ENCODE measurements at regions not wholly inside any gene's neighbourhood (a gene's known extent, or its start where the extent isn't known, plus 50 kb on each side); places are given as distances from the start of the nearest gene placed in this dataset.
"Not testable (repeated sequence)": the region's sequence is repeated elsewhere in the genome, so short reads cannot be mapped to it uniquely, and the experiment has no call there.

DNA sequence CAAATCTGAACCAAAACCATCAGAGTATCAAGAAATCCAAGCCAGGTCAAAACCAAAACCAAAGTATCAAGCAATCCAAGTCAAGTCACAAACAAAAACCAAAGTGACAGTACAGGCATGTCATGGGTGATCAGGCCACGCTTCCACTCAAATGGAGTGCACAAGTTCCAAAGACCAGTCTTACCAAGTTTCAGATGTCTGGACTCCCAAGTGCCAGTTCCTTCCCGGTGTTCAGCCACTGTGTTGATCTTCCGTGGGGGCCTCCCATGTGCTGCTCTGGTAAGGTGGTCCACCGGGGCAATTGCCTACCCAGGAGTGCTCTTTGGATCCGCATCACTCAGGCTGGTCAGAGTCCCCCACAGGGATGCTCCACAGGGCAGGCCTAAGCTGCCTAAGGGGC, 61.5 kb upstream of the PRMT8 start:
- TF ChIP-seq, protein P1, sequence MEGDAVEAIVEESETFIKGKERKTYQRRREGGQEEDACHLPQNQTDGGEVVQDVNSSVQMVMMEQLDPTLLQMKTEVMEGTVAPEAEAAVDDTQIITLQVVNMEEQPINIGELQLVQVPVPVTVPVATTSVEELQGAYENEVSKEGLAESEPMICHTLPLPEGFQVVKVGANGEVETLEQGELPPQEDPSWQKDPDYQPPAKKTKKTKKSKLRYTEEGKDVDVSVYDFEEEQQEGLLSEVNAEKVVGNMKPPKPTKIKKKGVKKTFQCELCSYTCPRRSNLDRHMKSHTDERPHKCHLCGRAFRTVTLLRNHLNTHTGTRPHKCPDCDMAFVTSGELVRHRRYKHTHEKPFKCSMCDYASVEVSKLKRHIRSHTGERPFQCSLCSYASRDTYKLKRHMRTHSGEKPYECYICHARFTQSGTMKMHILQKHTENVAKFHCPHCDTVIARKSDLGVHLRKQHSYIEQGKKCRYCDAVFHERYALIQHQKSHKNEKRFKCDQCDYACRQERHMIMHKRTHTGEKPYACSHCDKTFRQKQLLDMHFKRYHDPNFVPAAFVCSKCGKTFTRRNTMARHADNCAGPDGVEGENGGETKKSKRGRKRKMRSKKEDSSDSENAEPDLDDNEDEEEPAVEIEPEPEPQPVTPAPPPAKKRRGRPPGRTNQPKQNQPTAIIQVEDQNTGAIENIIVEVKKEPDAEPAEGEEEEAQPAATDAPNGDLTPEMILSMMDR (conservative IDR thresholded peaks at IDR 0.05; ENCODE audit: low read depth in 2 of 2), result not testable (repeated sequence)
- not testable (repeated sequence) for TF ChIP-seq POLR2AphosphoS5 (IDR thresholded peaks at IDR 0.05; ENCODE audit: low read depth); CREB1 (CRISPR knock-in tag; IDR thresholded peaks at IDR 0.05; ENCODE audit: low read depth); EZH2 (IDR thresholded peaks at IDR 0.05; ENCODE audit: low read depth, unreplicated experiment); ZNF114 (CRISPR knock-in tag; IDR thresholded peaks at IDR 0.05); NANOG (IDR thresholded peaks at IDR 0.05; ENCODE audit: borderline replicate concordance); STAT1 (IDR thresholded peaks at IDR 0.05; ENCODE audit: unreplicated experiment); ZNF331 (CRISPR knock-in tag; IDR thresholded peaks at IDR 0.05; ENCODE audit: low read depth); EZH2phosphoT487 (IDR thresholded peaks at IDR 0.05; ENCODE audit: unreplicated experiment)
- TF ChIP-seq, protein P2, sequence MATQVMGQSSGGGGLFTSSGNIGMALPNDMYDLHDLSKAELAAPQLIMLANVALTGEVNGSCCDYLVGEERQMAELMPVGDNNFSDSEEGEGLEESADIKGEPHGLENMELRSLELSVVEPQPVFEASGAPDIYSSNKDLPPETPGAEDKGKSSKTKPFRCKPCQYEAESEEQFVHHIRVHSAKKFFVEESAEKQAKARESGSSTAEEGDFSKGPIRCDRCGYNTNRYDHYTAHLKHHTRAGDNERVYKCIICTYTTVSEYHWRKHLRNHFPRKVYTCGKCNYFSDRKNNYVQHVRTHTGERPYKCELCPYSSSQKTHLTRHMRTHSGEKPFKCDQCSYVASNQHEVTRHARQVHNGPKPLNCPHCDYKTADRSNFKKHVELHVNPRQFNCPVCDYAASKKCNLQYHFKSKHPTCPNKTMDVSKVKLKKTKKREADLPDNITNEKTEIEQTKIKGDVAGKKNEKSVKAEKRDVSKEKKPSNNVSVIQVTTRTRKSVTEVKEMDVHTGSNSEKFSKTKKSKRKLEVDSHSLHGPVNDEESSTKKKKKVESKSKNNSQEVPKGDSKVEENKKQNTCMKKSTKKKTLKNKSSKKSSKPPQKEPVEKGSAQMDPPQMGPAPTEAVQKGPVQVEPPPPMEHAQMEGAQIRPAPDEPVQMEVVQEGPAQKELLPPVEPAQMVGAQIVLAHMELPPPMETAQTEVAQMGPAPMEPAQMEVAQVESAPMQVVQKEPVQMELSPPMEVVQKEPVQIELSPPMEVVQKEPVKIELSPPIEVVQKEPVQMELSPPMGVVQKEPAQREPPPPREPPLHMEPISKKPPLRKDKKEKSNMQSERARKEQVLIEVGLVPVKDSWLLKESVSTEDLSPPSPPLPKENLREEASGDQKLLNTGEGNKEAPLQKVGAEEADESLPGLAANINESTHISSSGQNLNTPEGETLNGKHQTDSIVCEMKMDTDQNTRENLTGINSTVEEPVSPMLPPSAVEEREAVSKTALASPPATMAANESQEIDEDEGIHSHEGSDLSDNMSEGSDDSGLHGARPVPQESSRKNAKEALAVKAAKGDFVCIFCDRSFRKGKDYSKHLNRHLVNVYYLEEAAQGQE (IDR thresholded peaks at IDR 0.05; ENCODE audit: unreplicated experiment), result not testable (repeated sequence)

Data from GM23338 (cell line).